ENCODE measurements at regions not wholly inside any gene's neighbourhood (a gene's known extent, or its start where the extent isn't known, plus 50 kb on each side); places are given as distances from the start of the nearest gene placed in this dataset.

- no peak for TF ChIP-seq EZH2 (IDR thresholded peaks at IDR 0.05; ENCODE audit: insufficient read depth, poor library complexity, severe bottlenecking)
- no peak for TF ChIP-seq EZH2phosphoT487 (IDR thresholded peaks at IDR 0.05; ENCODE audit: insufficient read depth, low read depth)
Observed at GRCh38 chr20:25865715-25866656, 169.3 kb upstream of the ZNF337 start.

Data from GM23248 (cell line).